OCI-LY7 (cell line): ENCODE measurements at regions not wholly inside any gene's neighbourhood (a gene's known extent, or its start where the extent isn't known, plus 50 kb on each side); places are given as distances from the start of the nearest gene placed in this dataset.

Experiments used
- BruUV-seq: library from RNA; stranded (reverse); fragments of 400-500 nt; replicated peaks from 2 replicates; lab custom pipeline; 2021; lab: Mats Ljungman, UMichigan
- CTCF ChIA-PET: fragments of 300-600 bp; sonication (Branson Sonifier 250); formaldehyde crosslinking; loops from one replicate; lab custom pipeline; 2022; ENCODE audit warnings: antibody characterized with exemption; ENCODE audit not compliant: unreplicated experiment; lab: Charles Lee
- POLR2A ChIA-PET: fragments of 300-600 bp; sonication (Branson Sonifier 250); formaldehyde crosslinking; loops from one replicate; lab custom pipeline; 2022; ENCODE audit warnings: antibody characterized with exemption; lab: Charles Lee
- DNase-seq: peaks from one replicate; pipeline ENCODE4 v3.0.0-alpha.2; 2015; ENCODE audit warnings: low spot score
- H2AFZ ChIP-seq: fragments of 200-600 bp; sonication (generic), shearing (Covaris generic); 2 replicates; pipeline ENCODE4 v1.6.1; 2014; ENCODE audit warnings: mild to moderate bottlenecking, antibody characterized with exemption, low read length, moderate library complexity
- H3K27ac ChIP-seq: fragments of 200-600 bp; sonication (generic); 2 replicates; pipeline ENCODE4 v1.5.1; 2014; ENCODE audit warnings: mixed run types, low read depth, mild to moderate bottlenecking, moderate library complexity, low read length, inconsistent platforms; ENCODE audit not compliant: poor library complexity, severe bottlenecking
- H3K36me3 ChIP-seq: fragments of 200-600 bp; sonication (generic); 2 replicates; pipeline ENCODE4 v1.6.1; 2014; ENCODE audit warnings: mild to moderate bottlenecking, antibody characterized with exemption, low read length, moderate library complexity, mixed read lengths; ENCODE audit not compliant: insufficient read depth
- H3K4me1 ChIP-seq: fragments of 200-600 bp; sonication (generic); 2 replicates; pipeline ENCODE4 v1.5.1; 2014; ENCODE audit warnings: mild to moderate bottlenecking, low read length; ENCODE audit not compliant: insufficient read depth, poor library complexity, severe bottlenecking
- H3K4me2 ChIP-seq: fragments of 200-600 bp; sonication (generic); 2 replicates; pipeline ENCODE4 v1.6.1; 2014; ENCODE audit warnings: mild to moderate bottlenecking, low read length
- H3K4me3 ChIP-seq: fragments of 200-600 bp; sonication (generic); 2 replicates; pipeline ENCODE4 v1.5.1; 2014; ENCODE audit warnings: mild to moderate bottlenecking, low read depth, low read length; ENCODE audit not compliant: poor library complexity, severe bottlenecking
- H3K79me2 ChIP-seq: fragments of 200-600 bp; sonication (generic); 2 replicates; pipeline ENCODE4 v1.6.1; 2016; ENCODE audit warnings: low read depth, mild to moderate bottlenecking, low read length, moderate library complexity, mixed read lengths; ENCODE audit not compliant: insufficient read depth
- H3K9me2 ChIP-seq: fragments of 200-600 bp; sonication (generic); 2 replicates; pipeline ENCODE4 v1.6.1; 2016; ENCODE audit warnings: mild to moderate bottlenecking, low read length, mixed read lengths; ENCODE audit not compliant: insufficient read depth
- H3K9me3 ChIP-seq: fragments of 200-600 bp; sonication (generic); 2 replicates; pipeline ENCODE4 v1.6.1; 2014; ENCODE audit warnings: mild to moderate bottlenecking, mixed run types, low read length, mixed read lengths
- H4K20me1 ChIP-seq: fragments of 200-600 bp; sonication (generic); 2 replicates; pipeline ENCODE4 v1.6.1; 2014; ENCODE audit warnings: mild to moderate bottlenecking, antibody characterized with exemption, low read length, moderate library complexity, mixed read lengths; ENCODE audit not compliant: insufficient read depth
- EZH2phosphoT487 ChIP-seq: fragments of 200-600 bp; sonication (generic); IDR thresholded peaks from 2 replicates; pipeline ENCODE4 v1.6.1; 2018; ENCODE audit warnings: low read depth, borderline replicate concordance, mild to moderate bottlenecking, mixed run types, antibody characterized with exemption, low read length, moderate library complexity, mixed read lengths
- intact Hi-C: fragments of 100-400 bp; cut with micrococcal nuclease; formaldehyde crosslinking; loops from one replicate; pipeline ENCODE4 v1.10.0; 2022; ENCODE audit not compliant: unreplicated experiment
- TF ChIP-seq, protein P1 (sequence below): fragments of 200-600 bp; sonication (generic); conservative IDR thresholded peaks from 2 replicates; pipeline ENCODE4 v1.5.1; 2014; ENCODE audit warnings: mild to moderate bottlenecking, antibody characterized with exemption, low read length, moderate library complexity, mixed read lengths

DNA sequence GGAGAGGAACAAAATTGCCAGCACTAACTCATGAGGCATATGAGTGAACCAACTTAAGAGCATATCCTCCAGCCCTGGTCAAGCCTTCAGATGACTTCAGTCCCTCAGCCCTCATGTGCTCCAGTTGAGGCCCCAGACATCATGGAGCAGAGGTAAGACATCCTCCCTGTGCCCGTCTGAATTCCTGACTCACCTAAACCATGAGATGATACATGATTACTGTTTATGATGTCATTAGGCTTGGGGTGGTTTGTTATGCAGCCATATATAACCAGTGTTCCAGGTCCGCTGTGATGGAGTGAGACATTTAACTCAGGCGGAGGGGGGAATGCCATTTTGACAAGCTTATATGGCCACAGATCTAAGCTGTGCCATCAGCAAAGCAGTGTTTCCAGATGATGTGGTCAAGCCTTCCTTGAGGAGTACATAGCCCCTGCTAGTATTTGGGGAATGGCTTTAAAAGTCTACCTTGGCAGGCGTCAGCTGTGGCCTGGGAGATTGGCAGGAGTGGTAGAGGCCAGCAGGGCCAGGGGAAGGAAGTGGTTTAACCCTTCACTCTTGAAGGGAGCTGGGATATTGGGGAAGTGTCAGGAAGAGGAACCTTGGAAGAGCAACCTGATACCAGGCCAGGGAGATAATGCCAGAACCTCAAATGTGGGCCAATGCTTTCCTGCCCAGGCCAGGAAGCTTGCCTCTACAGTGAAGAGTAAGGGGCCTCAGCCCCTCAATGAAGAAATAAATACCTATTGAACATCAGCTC lies 343.0 kb upstream of the PODXL start:
- Histone ChIP-seq H4K20me1 (no peaks in the 10 kb centered on the region), H3K9me2 (no peaks in the 10 kb centered on the region), H3K27ac (no peak overlapping the region), H3K4me3 (no peak overlapping the region), H3K9me3 (no peaks in the 10 kb centered on the region), H3K36me3 (no peaks in the 10 kb centered on the region), H3K4me1 (no peaks in the 10 kb centered on the region), H3K79me2 (no peaks in the 10 kb centered on the region), H3K4me2 (no peak overlapping the region), H2AFZ (no peak overlapping the region)
- BruUV-seq, result no TSS peak
- ChIA-PET CTCF (interaction anchor here (0.6 kb wide), 1 partner anchor 1562 kb away, joined by 3 read pairs; no protein-coding TSS in a partner anchor), POLR2A (interaction anchor here (1.1 kb wide), 1 partner anchor 30 kb away, joined by 3 read pairs; no protein-coding TSS in a partner anchor)
- intact Hi-C loops, result no loop called here
- no peak for DNase-seq
- TF ChIP-seq, protein P1, sequence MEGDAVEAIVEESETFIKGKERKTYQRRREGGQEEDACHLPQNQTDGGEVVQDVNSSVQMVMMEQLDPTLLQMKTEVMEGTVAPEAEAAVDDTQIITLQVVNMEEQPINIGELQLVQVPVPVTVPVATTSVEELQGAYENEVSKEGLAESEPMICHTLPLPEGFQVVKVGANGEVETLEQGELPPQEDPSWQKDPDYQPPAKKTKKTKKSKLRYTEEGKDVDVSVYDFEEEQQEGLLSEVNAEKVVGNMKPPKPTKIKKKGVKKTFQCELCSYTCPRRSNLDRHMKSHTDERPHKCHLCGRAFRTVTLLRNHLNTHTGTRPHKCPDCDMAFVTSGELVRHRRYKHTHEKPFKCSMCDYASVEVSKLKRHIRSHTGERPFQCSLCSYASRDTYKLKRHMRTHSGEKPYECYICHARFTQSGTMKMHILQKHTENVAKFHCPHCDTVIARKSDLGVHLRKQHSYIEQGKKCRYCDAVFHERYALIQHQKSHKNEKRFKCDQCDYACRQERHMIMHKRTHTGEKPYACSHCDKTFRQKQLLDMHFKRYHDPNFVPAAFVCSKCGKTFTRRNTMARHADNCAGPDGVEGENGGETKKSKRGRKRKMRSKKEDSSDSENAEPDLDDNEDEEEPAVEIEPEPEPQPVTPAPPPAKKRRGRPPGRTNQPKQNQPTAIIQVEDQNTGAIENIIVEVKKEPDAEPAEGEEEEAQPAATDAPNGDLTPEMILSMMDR, result no peak
- TF ChIP-seq EZH2phosphoT487, result no peak

DNA sequence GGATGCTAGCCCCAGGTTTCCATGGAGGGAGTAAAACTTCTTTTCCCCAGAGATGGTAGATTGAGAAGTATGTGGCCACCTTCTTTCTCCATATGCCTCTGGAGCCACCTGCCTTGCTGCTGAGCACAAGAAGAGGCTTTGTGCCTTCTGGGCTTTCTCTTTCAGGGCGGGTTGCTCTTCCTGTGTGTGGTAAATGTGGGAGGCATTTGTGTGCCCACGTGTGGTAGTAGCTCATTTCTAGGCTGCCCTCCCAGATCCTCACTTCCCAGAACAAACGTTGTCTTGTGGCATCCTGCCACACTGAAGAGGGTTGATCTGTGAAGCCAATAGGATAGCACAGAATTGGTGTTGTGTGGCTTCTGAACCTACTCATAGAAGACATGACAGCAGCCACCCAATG lies 342.0 kb upstream of the PODXL start:
- no peak overlapping the region for H3K27ac ChIP-seq
- ChIA-PET POLR2A (no interaction called here), CTCF (no interaction called here)
- no TSS peak for BruUV-seq
- no peaks in the 10 kb centered on the region for H3K9me2 ChIP-seq
- intact Hi-C loops, result no loop called here
- H3K4me1 ChIP-seq, result no peaks in the 10 kb centered on the region
- H3K79me2 ChIP-seq, result no peaks in the 10 kb centered on the region
- H3K9me3 ChIP-seq, result no peaks in the 10 kb centered on the region
- no peak overlapping the region for H2AFZ ChIP-seq
- no peak overlapping the region for H3K4me2 ChIP-seq
- TF ChIP-seq EZH2phosphoT487, result no peak
- TF ChIP-seq, protein P1, result no peak
- DNase-seq, result no peak
- no peaks in the 10 kb centered on the region for H3K36me3 ChIP-seq
- H3K4me3 ChIP-seq, result no peak overlapping the region
- H4K20me1 ChIP-seq, result no peaks in the 10 kb centered on the region

DNA sequence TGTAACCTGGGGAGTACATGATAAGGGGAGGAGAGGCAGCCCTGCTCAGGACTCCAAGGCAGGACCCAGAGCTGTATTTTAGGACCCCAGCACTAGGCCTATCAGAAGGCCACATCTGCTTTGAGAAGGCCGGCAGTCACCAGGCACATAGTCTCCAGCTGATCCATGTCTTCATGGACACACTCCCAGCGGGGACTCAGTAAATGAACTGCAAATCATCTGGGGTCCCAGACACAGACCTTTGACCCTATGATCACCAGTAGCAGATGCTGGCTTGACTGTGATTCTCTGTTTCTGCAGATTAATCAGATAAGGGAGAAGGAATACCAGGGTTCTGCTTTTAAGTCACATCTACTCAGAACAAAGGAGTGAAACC lies 341.4 kb upstream of the PODXL start:
- no TSS peak for BruUV-seq
- DNase-seq, result no peak
- H3K27ac ChIP-seq, result no peak overlapping the region
- no peaks in the 10 kb centered on the region for H3K36me3 ChIP-seq
- H4K20me1 ChIP-seq, result no peaks in the 10 kb centered on the region
- ChIA-PET POLR2A (interaction anchor here (0.7 kb wide), 1 partner anchor 738 kb away, joined by 3 read pairs; no protein-coding TSS in a partner anchor), CTCF (no interaction called here)
- no peak for TF ChIP-seq EZH2phosphoT487
- TF ChIP-seq, protein P1, result no peak
- intact Hi-C loops, result no loop called here
- H3K4me3 ChIP-seq, result no peak overlapping the region
- no peak overlapping the region for H2AFZ ChIP-seq
- H3K4me2 ChIP-seq, result no peak overlapping the region
- H3K4me1 ChIP-seq, result no peaks in the 10 kb centered on the region
- H3K79me2 ChIP-seq, result no peaks in the 10 kb centered on the region
- no peaks in the 10 kb centered on the region for H3K9me3 ChIP-seq
- no peaks in the 10 kb centered on the region for H3K9me2 ChIP-seq
